HepG2 (cell line): ENCODE measurements at regions not wholly inside any gene's neighbourhood (a gene's known extent, or its start where the extent isn't known, plus 50 kb on each side); places are given as distances from the start of the nearest gene placed in this dataset.

ENCODE experiments used
- ATAC-seq: fragments of 200-7000 bp; cut with Tn5 transposase; 3 replicates; pipeline ENCODE4 v1.9.1; 2020; ENCODE audit warnings: mild to moderate bottlenecking, moderate library complexity
- BruUV-seq: library from RNA; stranded (reverse); fragments of 400-500 nt; replicated peaks from 2 replicates; lab custom pipeline; 2021; lab: Mats Ljungman, UMichigan
- CTCF ChIA-PET: fragments of 300-600 bp; formaldehyde crosslinking; extraction: SDS; loops from one replicate; lab custom pipeline; 2021; ENCODE audit warnings: low total read pairs, inconsistent platforms, low intra/inter-chr PET ratio; lab: Yijun Ruan, JAX
- POLR2A ChIA-PET: fragments of 350-600 bp; sonication (Branson Sonifier 250); formaldehyde crosslinking; loops from one replicate; lab custom pipeline; 2020; ENCODE audit warnings: antibody characterized with exemption, inconsistent platforms; lab: Yijun Ruan, JAX
- DNase-seq: peaks from one replicate; pipeline ENCODE4 v3.0.0-alpha.2; 2015; ENCODE audit warnings: low spot score
- FAIRE-seq: peaks from 3 replicates; lab custom pipeline; 2011; peaks lifted over from hg19 to GRCh38; lab: Jason Lieb, UNC
- H2AFZ ChIP-seq: one replicate; pipeline ENCODE4 v1.6.1; 2011; ENCODE audit warnings: low read length, inconsistent platforms
- H3K27ac ChIP-seq: fragments of 300-600 bp; 3 replicates; pipeline ENCODE4 v1.8.0; 2011; ENCODE audit warnings: mixed run types, mild to moderate bottlenecking, mixed read lengths, low read length, inconsistent platforms; ENCODE audit not compliant: insufficient read depth; ENCODE audit errors: extremely low read length
- H3K27me3 ChIP-seq, 2 experiments: fragments of 200-600 bp in 1 of 2; 2 replicates in 1 of 2; 3 replicates in 1 of 2; pipeline versions ENCODE4 v1.6.0 to v1.8.0; 2011; ENCODE audit warnings: low read length in 2 of 2, mild to moderate bottlenecking in 2 of 2, moderate library complexity in 2 of 2, inconsistent platforms in 1 of 2; ENCODE audit not compliant: insufficient read depth in 2 of 2, control insufficient read depth in 1 of 2
- H3K36me3 ChIP-seq, 2 experiments: fragments of 200-600 bp in 1 of 2; replicated peaks in 1 of 2; 2 replicates in 1 of 2; 3 replicates in 1 of 2; pipeline versions ENCODE4 v1.5.1 to v1.8.0; 2011; ENCODE audit warnings: low read length in 2 of 2, inconsistent platforms in 1 of 2; ENCODE audit not compliant: insufficient read depth in 2 of 2, control insufficient read depth in 1 of 2
- H3K4me1 ChIP-seq: 2 replicates; pipeline ENCODE4 v1.5.1; 2012; ENCODE audit warnings: low read length, inconsistent platforms; ENCODE audit not compliant: insufficient read depth
- H3K4me2 ChIP-seq: 2 replicates; pipeline ENCODE4 v1.6.0; 2011; ENCODE audit warnings: low read depth, low read length, inconsistent platforms
- H3K4me3 ChIP-seq, 3 experiments: fragments of 200-600 bp in 1 of 3; sonication (generic), shearing (Covaris generic) in 1 of 3; replicated peaks in 1 of 3; 2 replicates each; pipeline ENCODE4 v1.5.1; 2011 to 2016; ENCODE audit warnings: low read length in 3 of 3, inconsistent platforms in 2 of 3, low read depth in 2 of 3, mild to moderate bottlenecking in 2 of 3, control low read depth in 1 of 3, mixed read lengths in 1 of 3; ENCODE audit not compliant: insufficient read depth in 1 of 3
- H3K79me2 ChIP-seq: one replicate; pipeline ENCODE4 v1.6.1; 2011; ENCODE audit warnings: low read length, inconsistent platforms; ENCODE audit not compliant: insufficient read depth
- H3K9ac ChIP-seq: 2 replicates; pipeline ENCODE4 v1.6.0; 2011; ENCODE audit warnings: mild to moderate bottlenecking, low read depth, low read length, inconsistent platforms; ENCODE audit not compliant: insufficient read depth
- H3K9me3 ChIP-seq: 2 replicates; pipeline ENCODE4 v1.5.1; 2012; ENCODE audit warnings: mild to moderate bottlenecking, low read length
- H4K20me1 ChIP-seq: 2 replicates; pipeline ENCODE4 v1.6.0; 2011; ENCODE audit warnings: inconsistent platforms, mild to moderate bottlenecking, low read length, moderate library complexity; ENCODE audit not compliant: insufficient read depth
- ATAD3A ChIP-seq: sonication (generic); formaldehyde crosslinking; IDR thresholded peaks from 2 replicates; pipeline ENCODE4 v1.4.0; 2020; ENCODE audit warnings: missing genetic modification reagents
- BHLHE40 ChIP-seq: IDR thresholded peaks from 2 replicates; pipeline ENCODE4 v1.6.1; 2011; ENCODE audit warnings: low read length, improper control_type of control experiment
- FOXK1 ChIP-seq: sonication (generic); formaldehyde crosslinking; IDR thresholded peaks from 2 replicates; pipeline ENCODE4 v1.4.0; 2020; ENCODE audit warnings: low read depth, missing genetic modification reagents, borderline replicate concordance
- HMGXB3 ChIP-seq: sonication (generic); formaldehyde crosslinking; IDR thresholded peaks from 2 replicates; pipeline ENCODE4 v1.4.0; 2020; ENCODE audit warnings: missing genetic modification reagents, borderline replicate concordance
- IRF2 ChIP-seq: IDR thresholded peaks from 2 replicates; pipeline ENCODE4 v1.6.1; 2018; ENCODE audit warnings: missing genetic modification reagents, missing compliant biosample characterization
- MYNN ChIP-seq: sonication (generic); formaldehyde crosslinking; IDR thresholded peaks from 2 replicates; pipeline ENCODE4 v1.4.0; 2020; ENCODE audit warnings: mild to moderate bottlenecking, low read depth, missing genetic modification reagents
- RELA ChIP-seq: sonication (generic); formaldehyde crosslinking; IDR thresholded peaks from 2 replicates; pipeline ENCODE4 v1.4.0; 2020; ENCODE audit warnings: missing genetic modification reagents
- RFX3 ChIP-seq: IDR thresholded peaks from 2 replicates; pipeline ENCODE4 v1.6.1; 2016; ENCODE audit warnings: missing biosample characterization, missing genetic modification reagents
- SP1 ChIP-seq, 2 experiments: fragments of 450-650 bp in 1 of 2; sonication (generic) in 1 of 2; formaldehyde crosslinking in 1 of 2; IDR thresholded peaks; 2 replicates each; pipeline versions ENCODE4 v1.4.0 to v1.6.1; 2016 to 2020; ENCODE audit warnings: missing genetic modification reagents in 1 of 2
- SP140L ChIP-seq: sonication (generic); formaldehyde crosslinking; IDR thresholded peaks from 2 replicates; pipeline ENCODE4 v1.4.0; 2020; ENCODE audit warnings: missing genetic modification reagents, borderline replicate concordance
- TEAD2 ChIP-seq: sonication (generic); formaldehyde crosslinking; IDR thresholded peaks from 2 replicates; pipeline ENCODE4 v1.9.0; 2021; ENCODE audit warnings: missing genetic modification reagents
- ZNF713 ChIP-seq: sonication (generic); formaldehyde crosslinking; IDR thresholded peaks from 2 replicates; pipeline ENCODE4 v1.4.0; 2020; ENCODE audit warnings: mild to moderate bottlenecking, missing genetic modification reagents
- ZSCAN12 ChIP-seq: sonication (generic); formaldehyde crosslinking; IDR thresholded peaks from 2 replicates; pipeline ENCODE4 v1.9.0; 2021; ENCODE audit warnings: mild to moderate bottlenecking, missing genetic modification reagents
- ZSCAN21 ChIP-seq: sonication (generic); formaldehyde crosslinking; IDR thresholded peaks from 2 replicates; pipeline ENCODE4 v1.8.0; 2022; ENCODE audit warnings: mild to moderate bottlenecking, missing genetic modification reagents, moderate library complexity, borderline replicate concordance
- WGBS: methylation state at CpG from one replicate; pipeline ENCODE4 v1.1.6; 2017; ENCODE audit warnings: low lambda C conversion rate; 5-methylcytosine and 5-hydroxymethylcytosine counted together
- in situ Hi-C: cut with HindIII; loops from 2 replicates; pipeline ENCODE4 v1.10.0; 2017; ENCODE audit warnings: low pct_unique_long_range_greater_than_20kb; ENCODE audit not compliant: extremely low pct_ligation_motif_present
- intact Hi-C: fragments of 100-400 bp; cut with micrococcal nuclease; formaldehyde crosslinking; loops from one replicate; pipeline ENCODE4 v1.10.0; 2022; ENCODE audit not compliant: unreplicated experiment
- TF ChIP-seq, protein P1 (sequence below): IDR thresholded peaks from 2 replicates; pipeline ENCODE4 v1.6.1; 2016; ENCODE audit warnings: missing compliant biosample characterization, missing genetic modification reagents, borderline replicate concordance
- TF ChIP-seq, protein P2 (sequence below): sonication (generic); formaldehyde crosslinking; IDR thresholded peaks from 2 replicates; pipeline ENCODE4 v1.5.1; 2020; ENCODE audit warnings: missing genetic modification reagents, mild to moderate bottlenecking, borderline replicate concordance

GRCh38 chr7:92982928-92983327 lies 134.9 kb downstream of the SAMD9 start (continued):
- TF ChIP-seq ZSCAN12 (CRISPR knock-in tag) = no peak
- TF ChIP-seq SP1 (IDR thresholded peaks at IDR 0.05) = no peak
- no peak for TF ChIP-seq SP1 (CRISPR knock-in tag; IDR thresholded peaks at IDR 0.05)
- TF ChIP-seq BHLHE40 = no peak
- TF ChIP-seq, all 625 proteins: peak for 0

GRCh38 chr7:92976931-92977330 lies 140.6 kb upstream of the CDK6 start:
- WGBS = 0% methylated on average over 1 of the region's 1 CpG
- TF ChIP-seq ZNF713 (CRISPR knock-in tag) (no peak), RFX3 (CRISPR knock-in tag) (no peak), RELA (CRISPR knock-in tag) (no peak), IRF2 (CRISPR knock-in tag) (no peak), HMGXB3 (CRISPR knock-in tag) (no peak), SP140L (no peak), MYNN (no peak), ZSCAN21 (no peak), ATAD3A (CRISPR knock-in tag) (no peak), FOXK1 (CRISPR knock-in tag) (no peak), TEAD2 (CRISPR knock-in tag) (no peak)
- TF ChIP-seq, protein P1, sequence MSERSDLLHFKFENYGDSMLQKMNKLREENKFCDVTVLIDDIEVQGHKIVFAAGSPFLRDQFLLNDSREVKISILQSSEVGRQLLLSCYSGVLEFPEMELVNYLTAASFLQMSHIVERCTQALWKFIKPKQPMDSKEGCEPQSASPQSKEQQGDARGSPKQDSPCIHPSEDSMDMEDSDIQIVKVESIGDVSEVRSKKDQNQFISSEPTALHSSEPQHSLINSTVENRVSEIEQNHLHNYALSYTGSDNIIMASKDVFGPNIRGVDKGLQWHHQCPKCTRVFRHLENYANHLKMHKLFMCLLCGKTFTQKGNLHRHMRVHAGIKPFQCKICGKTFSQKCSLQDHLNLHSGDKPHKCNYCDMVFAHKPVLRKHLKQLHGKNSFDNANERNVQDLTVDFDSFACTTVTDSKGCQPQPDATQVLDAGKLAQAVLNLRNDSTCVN (CRISPR knock-in tag) = no peak
- TF ChIP-seq, protein P2, sequence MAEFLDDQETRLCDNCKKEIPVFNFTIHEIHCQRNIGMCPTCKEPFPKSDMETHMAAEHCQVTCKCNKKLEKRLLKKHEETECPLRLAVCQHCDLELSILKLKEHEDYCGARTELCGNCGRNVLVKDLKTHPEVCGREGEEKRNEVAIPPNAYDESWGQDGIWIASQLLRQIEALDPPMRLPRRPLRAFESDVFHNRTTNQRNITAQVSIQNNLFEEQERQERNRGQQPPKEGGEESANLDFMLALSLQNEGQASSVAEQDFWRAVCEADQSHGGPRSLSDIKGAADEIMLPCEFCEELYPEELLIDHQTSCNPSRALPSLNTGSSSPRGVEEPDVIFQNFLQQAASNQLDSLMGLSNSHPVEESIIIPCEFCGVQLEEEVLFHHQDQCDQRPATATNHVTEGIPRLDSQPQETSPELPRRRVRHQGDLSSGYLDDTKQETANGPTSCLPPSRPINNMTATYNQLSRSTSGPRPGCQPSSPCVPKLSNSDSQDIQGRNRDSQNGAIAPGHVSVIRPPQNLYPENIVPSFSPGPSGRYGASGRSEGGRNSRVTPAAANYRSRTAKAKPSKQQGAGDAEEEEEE (CRISPR knock-in tag) = no peak
- intact Hi-C loops (no loop called here), in situ Hi-C loops (no loop called here)
- no peak for ATAC-seq
- Histone ChIP-seq H3K4me2 (no peak overlapping the region), H2AFZ (no peak overlapping the region), H3K9me3 (peaks cover 10% of the 10 kb centered on the region), H3K36me3 (no peaks in the 10 kb centered on the region), H3K79me2 (no peaks in the 10 kb centered on the region), H3K9ac (no peak overlapping the region), H4K20me1 (no peaks in the 10 kb centered on the region), H3K4me1 (no peaks in the 10 kb centered on the region), H3K4me3 (no peak overlapping the region), H3K27me3 (no peaks in the 10 kb centered on the region), H3K27ac (no peak overlapping the region)
- DNase-seq = no peak
- FAIRE-seq = no peak
- POLR2A ChIA-PET = no interaction called here
- no TSS peak for BruUV-seq
- CTCF ChIA-PET = no interaction called here
